GM21381 (cell line): ENCODE measurements at regions not wholly inside any gene's neighbourhood (a gene's known extent, or its start where the extent isn't known, plus 50 kb on each side); places are given as distances from the start of the nearest gene placed in this dataset.

Experiments used
- ATAC-seq: cut with Tn5 transposase; IDR thresholded peaks from one replicate; pipeline ENCODE4 v1.9.1; 2021; ENCODE audit warnings: mild to moderate bottlenecking, moderate library complexity; ENCODE audit not compliant: unreplicated experiment

DNA sequence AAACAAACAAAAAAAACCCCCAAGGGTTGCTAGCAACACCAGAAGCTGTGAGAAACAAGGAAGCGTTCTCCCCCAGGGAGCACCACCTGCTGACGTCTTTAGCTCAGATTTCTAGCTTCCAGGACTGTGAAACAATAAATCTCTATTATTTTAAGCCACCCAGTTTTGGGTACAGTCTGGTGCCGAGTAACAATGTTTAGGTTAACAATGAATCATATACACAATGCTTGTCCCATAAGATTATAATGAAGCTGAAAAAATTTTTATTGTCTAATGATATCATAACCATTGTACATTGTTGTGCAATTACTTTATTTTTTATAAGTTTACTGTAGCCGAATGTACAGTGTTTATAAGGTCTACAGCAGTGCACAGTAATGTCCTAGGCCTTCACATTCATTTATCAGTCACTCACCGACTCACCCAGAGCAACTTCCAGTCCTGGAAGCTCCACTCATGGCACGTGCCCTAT lies 72.1 kb upstream of the CAB39 start:
- ATAC-seq, result no peak

DNA sequence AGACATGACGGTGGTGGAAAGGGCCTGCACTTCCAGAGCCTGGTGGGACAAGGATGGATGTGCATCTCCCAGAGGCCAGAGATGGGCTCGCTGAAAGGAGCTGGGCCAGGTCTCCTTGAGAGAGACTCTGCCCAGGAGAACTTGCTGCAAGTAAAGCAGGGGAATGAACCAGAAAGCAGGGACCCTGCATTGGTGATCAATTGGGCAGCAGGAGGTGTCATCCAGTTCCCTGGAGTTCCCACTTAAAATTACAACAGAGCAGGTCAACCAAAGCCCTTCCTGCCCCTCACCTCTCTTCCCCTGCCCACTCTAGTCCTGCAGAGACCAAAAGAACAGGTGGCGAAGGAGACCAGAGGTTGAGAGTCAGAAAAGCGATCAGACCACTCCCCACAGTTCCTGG lies 69.7 kb upstream of the CAB39 start:
- no peak for ATAC-seq

DNA sequence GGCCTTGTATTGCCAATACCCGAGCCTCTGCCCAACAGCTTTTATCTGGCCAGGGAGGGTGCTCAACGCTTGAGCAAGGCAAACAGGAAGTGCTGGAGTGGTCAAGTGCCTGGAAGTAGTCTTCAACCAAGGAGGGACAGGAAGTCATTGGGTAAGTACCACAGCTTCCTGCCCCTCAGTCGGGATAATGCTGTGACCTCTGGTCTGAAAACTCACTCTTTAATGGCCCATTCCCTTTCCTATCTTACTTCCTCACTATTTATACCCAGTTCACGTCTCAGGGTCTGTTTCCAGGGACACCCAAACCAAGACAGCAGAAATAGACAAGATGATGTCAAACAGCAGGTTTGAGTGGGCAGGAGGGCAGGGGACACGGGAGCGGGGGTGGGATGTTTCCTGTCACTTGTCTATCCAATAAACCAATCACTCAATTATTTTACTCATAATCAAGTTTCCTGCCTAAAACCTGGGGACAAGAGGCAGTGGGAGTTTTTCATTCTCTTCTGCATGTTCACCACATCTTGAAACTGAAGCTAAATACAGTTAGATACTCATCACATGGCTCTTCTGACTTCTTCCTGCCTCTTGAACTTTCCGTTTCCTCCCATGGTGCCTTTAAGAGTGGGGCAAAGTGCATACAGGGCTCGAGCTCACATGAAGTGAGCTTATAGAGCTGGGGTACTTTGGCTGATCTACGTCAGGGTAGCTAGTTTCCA lies 68.9 kb upstream of the CAB39 start:
- ATAC-seq, result peak; percentile 58

DNA sequence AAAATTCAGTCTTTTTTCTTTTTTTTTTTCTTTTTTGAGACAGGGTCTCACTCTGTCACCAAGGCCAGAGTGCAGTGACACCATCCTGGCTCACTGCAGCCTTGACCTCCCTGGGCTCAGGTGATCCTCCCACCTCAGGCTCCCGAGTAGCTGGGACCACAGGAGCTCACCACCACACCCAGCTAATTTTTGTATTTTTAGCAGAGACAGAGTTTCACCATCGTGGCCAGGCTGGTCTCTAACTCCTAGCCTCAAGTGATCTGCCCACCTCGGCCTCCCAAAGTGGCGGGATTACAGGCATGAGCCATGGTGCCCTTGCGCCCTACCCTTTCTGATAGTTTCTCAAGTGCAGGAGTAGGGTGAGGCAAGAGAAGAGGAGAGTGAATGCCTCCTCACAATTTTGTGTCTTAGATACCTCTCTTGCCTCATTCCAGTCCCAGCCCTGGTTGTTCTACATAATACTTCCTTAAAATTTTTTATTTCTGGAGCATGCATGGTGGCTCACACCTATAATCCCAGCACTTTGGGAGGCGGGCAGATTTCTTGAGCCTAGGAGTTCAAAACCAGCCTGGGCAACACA lies 68.2 kb upstream of the CAB39 start:
- no peak for ATAC-seq

DNA sequence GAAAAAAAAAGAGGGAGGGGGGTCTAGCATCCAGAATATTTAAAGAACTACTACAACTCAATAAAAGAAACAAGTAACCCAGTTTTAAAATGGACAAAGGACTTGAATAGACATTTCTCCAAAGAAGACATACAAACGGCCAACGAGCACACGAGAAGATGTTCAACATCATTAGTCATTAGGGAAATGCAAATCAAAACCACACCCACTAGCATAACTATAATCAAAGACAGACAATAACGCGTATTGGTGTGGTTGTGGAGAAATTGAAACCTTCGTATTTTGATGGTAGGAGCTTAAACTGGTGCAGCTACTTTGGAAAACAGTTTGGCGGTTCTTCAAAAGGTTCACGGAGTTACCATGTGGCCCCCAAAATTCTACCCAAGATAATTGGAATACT lies 64.3 kb upstream of the CAB39 start:
- ATAC-seq, result no peak

DNA sequence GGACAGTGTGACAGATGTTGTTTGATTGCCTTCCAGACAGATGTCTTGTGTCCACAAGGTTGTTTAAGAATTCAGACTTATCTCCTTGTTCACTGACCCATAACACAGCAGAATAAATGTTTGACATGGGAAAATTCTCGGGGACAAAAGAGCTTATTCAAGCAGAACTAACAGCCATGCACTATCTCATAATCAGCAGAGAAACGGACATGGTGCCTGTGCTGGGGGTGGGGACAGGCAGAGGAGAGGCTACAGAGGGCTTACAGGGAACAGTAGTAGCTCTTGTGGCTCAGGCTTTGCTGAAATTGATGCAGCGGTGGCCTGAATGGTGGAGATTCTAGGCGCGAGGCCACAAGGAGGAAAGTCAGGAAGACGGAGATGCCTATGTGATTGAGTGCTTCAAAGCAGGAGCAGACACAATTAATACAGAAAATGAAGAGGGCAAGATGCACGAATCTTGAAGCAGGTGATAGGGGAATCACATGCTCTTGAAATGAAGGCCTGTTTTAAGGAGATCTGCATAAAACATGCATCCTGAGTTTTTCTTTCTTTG lies 62.0 kb upstream of the CAB39 start:
- ATAC-seq, result peak; percentile 60

DNA sequence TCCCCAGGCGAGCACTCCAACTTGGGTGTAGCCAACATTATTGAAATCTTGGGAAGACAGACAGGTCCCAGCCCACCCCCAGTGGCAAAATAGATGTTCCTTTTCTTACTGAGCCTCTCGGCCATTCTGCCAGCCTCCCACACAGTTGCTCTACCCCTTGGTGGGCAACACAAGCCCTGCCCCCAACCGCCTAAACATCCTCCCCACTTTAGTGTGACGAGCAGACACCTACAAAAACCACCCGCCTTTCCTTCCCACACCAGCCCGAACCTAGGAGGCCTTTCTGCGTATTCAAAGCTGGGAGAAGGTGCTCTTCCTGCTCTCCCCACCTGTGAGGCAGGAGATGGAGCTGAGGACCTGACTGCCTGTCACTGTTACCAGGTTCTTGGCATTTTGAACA lies 58.6 kb upstream of the CAB39 start:
- no peak for ATAC-seq

DNA sequence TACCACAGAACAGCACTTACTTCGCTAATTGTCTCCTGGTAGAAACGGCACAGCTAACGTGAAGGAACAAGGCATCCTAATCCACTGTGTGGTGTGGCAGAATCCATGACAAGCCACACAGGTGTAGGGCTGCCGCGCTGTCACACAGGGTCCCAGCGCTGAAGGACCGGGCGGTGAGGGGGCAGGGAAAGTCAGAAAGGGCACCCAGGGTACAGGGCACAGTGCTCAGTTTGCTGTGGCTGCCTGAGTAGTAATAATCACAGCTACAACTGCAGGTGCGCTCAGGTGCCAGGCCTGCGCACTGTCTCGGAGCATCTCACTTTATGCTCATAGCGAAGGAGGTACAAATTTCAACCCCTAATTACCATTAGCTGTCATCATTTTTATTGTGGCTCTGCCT lies 55.2 kb upstream of the CAB39 start:
- ATAC-seq, result no peak

DNA sequence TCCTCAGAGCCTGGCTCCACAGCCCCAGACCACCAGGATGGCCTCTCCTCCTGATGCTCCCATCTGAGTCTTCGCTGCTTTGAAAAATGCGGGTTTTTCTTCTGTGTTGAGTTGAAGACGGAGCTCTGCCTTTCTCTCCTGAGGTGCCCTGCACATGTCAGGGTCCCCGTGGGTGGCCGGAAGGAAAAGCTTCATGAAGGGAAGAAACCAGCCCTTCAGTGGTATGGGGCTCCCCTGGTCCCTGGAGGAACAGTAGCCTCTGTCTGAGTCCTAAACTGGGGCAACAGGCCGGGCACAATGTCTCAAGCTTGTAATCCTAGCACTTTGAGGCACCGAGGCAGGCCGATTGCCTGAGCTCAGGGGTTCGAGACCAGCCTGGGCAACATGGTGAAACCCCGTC lies 54.7 kb upstream of the CAB39 start:
- no peak for ATAC-seq

DNA sequence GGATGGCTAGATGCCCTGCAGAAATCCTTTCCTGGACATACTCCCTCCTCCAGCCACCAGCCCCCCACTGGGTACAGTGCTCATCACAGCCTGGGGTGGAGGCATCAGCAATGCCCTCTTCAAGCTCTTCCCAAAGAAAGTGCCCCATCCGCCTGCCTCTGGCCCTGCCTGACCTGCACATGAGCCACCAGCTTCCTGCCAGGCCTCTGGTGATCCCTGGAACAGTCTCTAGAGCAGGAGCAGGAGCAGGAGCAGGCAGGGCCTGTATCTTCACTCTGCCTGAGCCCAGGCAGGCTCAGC lies 54.1 kb upstream of the CAB39 start:
- no peak for ATAC-seq

DNA sequence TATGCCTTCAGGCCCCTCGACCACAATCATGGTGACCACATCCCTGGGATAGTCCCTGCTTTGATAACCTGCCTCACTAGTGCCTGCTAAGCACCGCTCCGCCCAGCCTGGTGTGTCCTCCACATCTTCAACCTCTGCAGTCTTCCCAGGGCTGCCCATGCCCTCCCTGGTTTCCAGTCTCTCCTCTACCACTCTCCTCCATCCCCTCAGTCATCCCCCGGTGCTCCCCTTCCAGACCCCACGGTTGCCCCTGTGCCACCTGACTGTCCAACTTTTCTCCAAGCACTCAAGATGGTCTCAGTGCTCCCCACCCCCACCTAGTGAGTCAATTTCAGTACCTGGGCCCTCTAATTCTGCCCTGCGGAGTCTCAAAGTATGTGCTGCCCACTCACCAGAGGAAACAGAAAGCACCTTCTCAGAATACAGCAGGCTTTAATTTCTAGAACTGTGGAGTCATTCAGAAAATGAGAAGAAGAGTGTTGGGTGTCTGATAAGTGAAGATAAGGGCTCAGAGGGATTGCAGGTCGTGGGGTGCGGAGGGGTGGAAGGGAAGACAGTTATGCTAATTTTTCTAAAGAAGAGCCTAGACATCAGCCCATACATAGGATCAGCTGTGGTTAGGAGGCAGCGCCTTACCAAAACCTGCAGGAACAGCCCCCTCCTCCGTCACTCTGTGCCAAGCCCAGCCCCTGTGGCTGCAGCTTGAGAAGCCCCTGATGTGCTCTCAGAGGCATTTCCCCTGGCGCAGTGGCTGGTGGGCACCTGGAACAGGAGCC lies 53.6 kb upstream of the CAB39 start:
- ATAC-seq, result peak; percentile 45

DNA sequence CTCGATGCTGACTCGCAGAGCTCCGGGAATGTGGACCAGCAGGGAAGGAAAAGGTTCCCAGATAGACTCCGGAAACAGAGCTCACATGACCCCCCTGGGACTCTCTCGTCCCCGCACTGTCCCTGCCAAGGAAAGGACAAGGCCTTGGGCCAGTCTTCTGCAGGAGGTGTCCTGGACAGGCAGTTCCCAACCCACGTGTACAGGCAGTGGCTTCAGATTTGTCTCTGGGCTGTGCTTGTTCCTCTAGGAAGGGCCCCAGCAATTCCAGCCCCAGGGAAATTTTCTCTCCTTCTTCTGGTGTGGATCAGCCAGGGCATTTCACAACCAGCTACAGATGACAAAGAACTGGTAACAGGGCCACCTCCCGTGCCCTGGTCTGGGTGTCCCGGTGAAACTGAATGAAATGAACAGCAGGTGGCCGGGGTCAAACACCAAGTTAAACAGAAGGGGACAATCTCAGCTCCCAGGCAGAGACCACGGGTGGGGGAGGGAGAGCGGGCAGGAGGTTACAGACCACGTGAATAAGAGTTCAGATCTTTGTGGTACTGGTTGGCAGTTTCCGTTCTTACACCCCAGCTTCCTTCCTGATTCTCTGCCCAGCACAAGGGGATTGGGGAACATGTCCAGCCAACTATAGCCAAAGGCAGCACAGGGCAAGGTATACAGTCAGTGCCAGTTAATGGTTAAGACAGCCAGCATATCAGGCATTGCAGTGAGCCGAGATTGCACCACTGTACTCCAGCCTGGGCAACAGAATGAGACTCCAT lies 52.2 kb upstream of the CAB39 start:
- no peak for ATAC-seq

DNA sequence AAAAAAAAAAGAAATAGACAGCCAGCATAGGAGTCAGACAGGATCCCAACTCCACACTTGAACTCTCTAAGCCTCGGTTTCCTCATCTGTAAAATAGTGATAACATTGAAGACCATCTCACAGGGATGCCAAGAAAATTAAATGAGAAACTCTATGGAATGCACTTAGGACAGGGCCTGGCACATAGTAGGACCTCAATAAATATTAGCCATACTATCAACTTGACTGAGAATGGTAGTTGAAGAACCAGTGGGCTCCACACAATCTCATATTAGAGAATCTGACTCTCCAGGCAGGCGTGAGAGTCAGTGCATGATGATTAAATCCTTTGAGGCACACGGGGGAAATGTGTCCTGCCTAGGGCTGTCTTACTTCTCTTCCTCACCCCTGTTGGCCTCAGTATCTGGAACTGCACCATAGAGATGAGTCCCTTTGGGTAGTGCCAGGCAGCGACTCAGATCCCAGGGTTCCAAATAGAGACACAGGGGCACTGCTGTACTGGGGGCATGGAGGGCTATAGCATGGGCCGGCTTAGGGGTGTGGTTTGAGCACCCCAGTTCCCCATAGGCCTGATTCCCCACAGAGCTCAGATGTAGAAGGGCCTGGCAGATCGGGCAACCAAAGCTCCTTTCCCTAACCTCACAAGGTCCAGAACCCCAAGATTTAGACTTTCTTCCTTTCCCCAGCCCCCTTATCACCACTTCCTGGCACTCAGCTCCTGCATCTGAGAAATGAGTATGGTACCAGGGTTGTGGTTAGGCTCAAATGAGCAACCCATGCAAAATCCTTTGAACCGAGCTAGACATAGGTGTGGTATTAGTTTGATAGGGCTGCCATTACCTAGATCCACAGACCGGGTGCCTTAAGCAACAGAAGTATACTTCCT lies 51.3 kb upstream of the CAB39 start:
- ATAC-seq, result peak; percentile 38
